ENCODE measurements at regions not wholly inside any gene's neighbourhood (a gene's known extent, or its start where the extent isn't known, plus 50 kb on each side); places are given as distances from the start of the nearest gene placed in this dataset.

GRCh38 chr16:52597772-52598483, 51.0 kb upstream of the TOX3 start (continued):
- no peak for TF ChIP-seq KLF11 (CRISPR knock-in tag; IDR thresholded peaks at IDR 0.05)
- TF ChIP-seq ZNF567 (CRISPR knock-in tag; IDR thresholded peaks at IDR 0.05; ENCODE audit: borderline replicate concordance) = no peak
- no peak for TF ChIP-seq NR1H2 (CRISPR knock-in tag; IDR thresholded peaks at IDR 0.05; ENCODE audit: borderline replicate concordance, low read depth)
- TF ChIP-seq RFX5 (IDR thresholded peaks at IDR 0.05; ENCODE audit: low read depth, low read length) = peak; percentile 28; the same call in 1 of the 2 replicates
- TF ChIP-seq ZKSCAN1 (IDR thresholded peaks at IDR 0.05; ENCODE audit: low read length) = no peak
- TF ChIP-seq TRIM22 (IDR thresholded peaks at IDR 0.05) = no peak
- TF ChIP-seq ZBTB2 (CRISPR knock-in tag; IDR thresholded peaks at IDR 0.05; ENCODE audit: low read depth) = no peak
- TF ChIP-seq PRMT3 (CRISPR knock-in tag; IDR thresholded peaks at IDR 0.05; ENCODE audit: borderline replicate concordance, low read depth) = no peak
- TF ChIP-seq ZNF775 (CRISPR knock-in tag; IDR thresholded peaks at IDR 0.05; ENCODE audit: borderline replicate concordance) = no peak
- TF ChIP-seq NFIB (CRISPR knock-in tag; IDR thresholded peaks at IDR 0.05; ENCODE audit: borderline replicate concordance) = no peak
- no peak for TF ChIP-seq IKZF4 (CRISPR knock-in tag; IDR thresholded peaks at IDR 0.05; ENCODE audit: borderline replicate concordance, low read depth, not compliant biosample characterization)
- no peak for TF ChIP-seq SRY (CRISPR knock-in tag; IDR thresholded peaks at IDR 0.05)
- TF ChIP-seq ZNF850 (CRISPR knock-in tag; conservative IDR thresholded peaks at IDR 0.05) = no peak
- TF ChIP-seq THAP11 (CRISPR knock-in tag; IDR thresholded peaks at IDR 0.05) = peak; percentile 99
- TF ChIP-seq PBX3 (CRISPR knock-in tag; IDR thresholded peaks at IDR 0.05; ENCODE audit: borderline replicate concordance) = no peak
- no peak for TF ChIP-seq ZNF484 (CRISPR knock-in tag; IDR thresholded peaks at IDR 0.05; ENCODE audit: borderline replicate concordance, low read depth)
- TF ChIP-seq BATF2 (CRISPR knock-in tag; IDR thresholded peaks at IDR 0.05) = no peak
- TF ChIP-seq ZMYM3 (CRISPR knock-in tag; IDR thresholded peaks at IDR 0.05) = no peak
- TF ChIP-seq CBX2 (IDR thresholded peaks at IDR 0.05; ENCODE audit: low read depth, low read length) = no peak
- TF ChIP-seq CBX2 (CRISPR knock-in tag; IDR thresholded peaks at IDR 0.05; ENCODE audit: low read depth) = no peak
- no peak for TF ChIP-seq ZNF280B (CRISPR knock-in tag; IDR thresholded peaks at IDR 0.05; ENCODE audit: borderline replicate concordance)
- TF ChIP-seq ZNF263 (CRISPR knock-in tag; IDR thresholded peaks at IDR 0.05) = no peak
- TF ChIP-seq GLI4 (CRISPR knock-in tag; IDR thresholded peaks at IDR 0.05; ENCODE audit: borderline replicate concordance) = no peak
